ENCODE measurements at regions not wholly inside any gene's neighbourhood (a gene's known extent, or its start where the extent isn't known, plus 50 kb on each side); places are given as distances from the start of the nearest gene placed in this dataset.

- no peaks in the 10 kb centered on the region for H3K9me3 ChIP-seq (ENCODE audit: control insufficient read depth, insufficient read depth, low read depth, low read length)
- ATAC-seq (no peak), DNase-seq (ENCODE audit: low read depth, low spot score) (no peak)
- intact Hi-C loops (cut with micrococcal nuclease; ENCODE audit: unreplicated experiment), result no loop called here
- H3K27ac ChIP-seq (ENCODE audit: low read length), result no peak overlapping the region
- ChIA-PET POLR2A (no interaction called here), CTCF (no interaction called here)
- no peaks in the 10 kb centered on the region for H3K36me3 ChIP-seq (ENCODE audit: control insufficient read depth, insufficient read depth, low read length)
- in situ Hi-C loops (cut with HindIII; ENCODE audit: low pct_unique_long_range_greater_than_20kb, low sequenced_read_pairs), result no loop called here
- BruUV-seq (replicated peaks), result no TSS peak
- no peak overlapping the region for H3K4me3 ChIP-seq (ENCODE audit: low read depth in 2 of 2, low read length in 2 of 2)
- no peaks in the 10 kb centered on the region for H3K4me1 ChIP-seq (ENCODE audit: control insufficient read depth, insufficient read depth, low read length)
- TF ChIP-seq SIN3A (IDR thresholded peaks at IDR 0.05; ENCODE audit: borderline replicate concordance, insufficient read depth, low read depth, low read length), result no peak
- TF ChIP-seq POLR2AphosphoS5 (IDR thresholded peaks at IDR 0.05; ENCODE audit: low read depth, low read length), result no peak
- H3K27me3 ChIP-seq (ENCODE audit: control insufficient read depth, insufficient read depth, low read length), result no peaks in the 10 kb centered on the region; the same call in 1 of the 2 replicates
Observed at GRCh38 chr12:92560713-92561542, 141.9 kb upstream of the PLEKHG7 start.

GRCh38 chr12:92558806-92559205 is 144.0 kb upstream of the PLEKHG7 start:
- no peak for ATAC-seq
- no peak for TF ChIP-seq TCF7L2 (IDR thresholded peaks at IDR 0.05; ENCODE audit: low read depth, low read length)
- TF ChIP-seq SIN3A (IDR thresholded peaks at IDR 0.05; ENCODE audit: borderline replicate concordance, insufficient read depth, low read depth, low read length), result no peak
- TF ChIP-seq, protein P1, sequence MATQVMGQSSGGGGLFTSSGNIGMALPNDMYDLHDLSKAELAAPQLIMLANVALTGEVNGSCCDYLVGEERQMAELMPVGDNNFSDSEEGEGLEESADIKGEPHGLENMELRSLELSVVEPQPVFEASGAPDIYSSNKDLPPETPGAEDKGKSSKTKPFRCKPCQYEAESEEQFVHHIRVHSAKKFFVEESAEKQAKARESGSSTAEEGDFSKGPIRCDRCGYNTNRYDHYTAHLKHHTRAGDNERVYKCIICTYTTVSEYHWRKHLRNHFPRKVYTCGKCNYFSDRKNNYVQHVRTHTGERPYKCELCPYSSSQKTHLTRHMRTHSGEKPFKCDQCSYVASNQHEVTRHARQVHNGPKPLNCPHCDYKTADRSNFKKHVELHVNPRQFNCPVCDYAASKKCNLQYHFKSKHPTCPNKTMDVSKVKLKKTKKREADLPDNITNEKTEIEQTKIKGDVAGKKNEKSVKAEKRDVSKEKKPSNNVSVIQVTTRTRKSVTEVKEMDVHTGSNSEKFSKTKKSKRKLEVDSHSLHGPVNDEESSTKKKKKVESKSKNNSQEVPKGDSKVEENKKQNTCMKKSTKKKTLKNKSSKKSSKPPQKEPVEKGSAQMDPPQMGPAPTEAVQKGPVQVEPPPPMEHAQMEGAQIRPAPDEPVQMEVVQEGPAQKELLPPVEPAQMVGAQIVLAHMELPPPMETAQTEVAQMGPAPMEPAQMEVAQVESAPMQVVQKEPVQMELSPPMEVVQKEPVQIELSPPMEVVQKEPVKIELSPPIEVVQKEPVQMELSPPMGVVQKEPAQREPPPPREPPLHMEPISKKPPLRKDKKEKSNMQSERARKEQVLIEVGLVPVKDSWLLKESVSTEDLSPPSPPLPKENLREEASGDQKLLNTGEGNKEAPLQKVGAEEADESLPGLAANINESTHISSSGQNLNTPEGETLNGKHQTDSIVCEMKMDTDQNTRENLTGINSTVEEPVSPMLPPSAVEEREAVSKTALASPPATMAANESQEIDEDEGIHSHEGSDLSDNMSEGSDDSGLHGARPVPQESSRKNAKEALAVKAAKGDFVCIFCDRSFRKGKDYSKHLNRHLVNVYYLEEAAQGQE (IDR thresholded peaks at IDR 0.05; ENCODE audit: insufficient read depth in 1 of 2, low read depth in 2 of 2, low read length in 1 of 2), result no peak
- TF ChIP-seq, protein P2, sequence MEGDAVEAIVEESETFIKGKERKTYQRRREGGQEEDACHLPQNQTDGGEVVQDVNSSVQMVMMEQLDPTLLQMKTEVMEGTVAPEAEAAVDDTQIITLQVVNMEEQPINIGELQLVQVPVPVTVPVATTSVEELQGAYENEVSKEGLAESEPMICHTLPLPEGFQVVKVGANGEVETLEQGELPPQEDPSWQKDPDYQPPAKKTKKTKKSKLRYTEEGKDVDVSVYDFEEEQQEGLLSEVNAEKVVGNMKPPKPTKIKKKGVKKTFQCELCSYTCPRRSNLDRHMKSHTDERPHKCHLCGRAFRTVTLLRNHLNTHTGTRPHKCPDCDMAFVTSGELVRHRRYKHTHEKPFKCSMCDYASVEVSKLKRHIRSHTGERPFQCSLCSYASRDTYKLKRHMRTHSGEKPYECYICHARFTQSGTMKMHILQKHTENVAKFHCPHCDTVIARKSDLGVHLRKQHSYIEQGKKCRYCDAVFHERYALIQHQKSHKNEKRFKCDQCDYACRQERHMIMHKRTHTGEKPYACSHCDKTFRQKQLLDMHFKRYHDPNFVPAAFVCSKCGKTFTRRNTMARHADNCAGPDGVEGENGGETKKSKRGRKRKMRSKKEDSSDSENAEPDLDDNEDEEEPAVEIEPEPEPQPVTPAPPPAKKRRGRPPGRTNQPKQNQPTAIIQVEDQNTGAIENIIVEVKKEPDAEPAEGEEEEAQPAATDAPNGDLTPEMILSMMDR (IDR thresholded peaks at IDR 0.05), result no peak
- TF ChIP-seq POLR2AphosphoS5 (IDR thresholded peaks at IDR 0.05; ENCODE audit: low read depth, low read length), result no peak
- no peaks in the 10 kb centered on the region for H3K4me1 ChIP-seq (ENCODE audit: control insufficient read depth, insufficient read depth, low read length)
- no peaks in the 10 kb centered on the region; the same call in 1 of the 2 replicates for H3K27me3 ChIP-seq (ENCODE audit: control insufficient read depth, insufficient read depth, low read length)
- ChIA-PET POLR2A (no interaction called here), CTCF (no interaction called here)
- intact Hi-C loops (cut with micrococcal nuclease; ENCODE audit: unreplicated experiment) (no loop called here), in situ Hi-C loops (cut with HindIII; ENCODE audit: low pct_unique_long_range_greater_than_20kb, low sequenced_read_pairs) (no loop called here)
- H3K9me3 ChIP-seq (ENCODE audit: control insufficient read depth, insufficient read depth, low read depth, low read length), result no peaks in the 10 kb centered on the region
- no peaks in the 10 kb centered on the region for H3K36me3 ChIP-seq (ENCODE audit: control insufficient read depth, insufficient read depth, low read length)
- H3K4me3 ChIP-seq (ENCODE audit: low read depth in 2 of 2, low read length in 2 of 2), result no peak overlapping the region
- H3K27ac ChIP-seq (ENCODE audit: low read length), result no peak overlapping the region
- no TSS peak for BruUV-seq (replicated peaks)
- DNase-seq (ENCODE audit: low read depth, low spot score), result no peak

DNA sequence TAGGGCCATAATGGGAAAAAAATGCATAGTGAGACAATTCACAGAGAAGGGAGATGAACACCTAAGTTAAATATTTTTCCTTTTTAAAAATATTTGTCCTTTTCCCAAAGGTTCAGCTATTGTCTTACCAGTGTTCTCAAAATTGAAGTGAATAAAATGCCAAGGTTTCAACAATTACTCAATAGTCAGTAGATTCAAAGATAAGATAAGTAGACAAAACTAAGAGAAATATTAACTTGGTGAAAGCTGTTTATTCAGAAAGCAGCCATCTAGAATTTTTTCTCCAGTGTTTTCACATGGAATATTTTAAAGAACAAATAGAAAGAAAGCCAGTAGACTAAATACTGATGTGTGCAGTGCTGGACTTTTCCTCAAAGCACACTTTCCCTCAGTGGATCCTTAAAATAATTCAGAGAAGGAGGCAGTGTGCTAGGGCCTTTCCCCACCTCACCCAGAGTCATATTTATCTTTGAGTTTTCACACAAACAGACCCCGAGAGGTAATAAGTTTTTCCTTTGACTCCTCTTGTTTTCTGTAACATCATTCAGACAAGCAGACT is 144.5 kb upstream of the PLEKHG7 start:
- BruUV-seq (replicated peaks), result no TSS peak
- no peak overlapping the region for H3K27ac ChIP-seq (ENCODE audit: low read length)
- in situ Hi-C loops (cut with HindIII; ENCODE audit: low pct_unique_long_range_greater_than_20kb, low sequenced_read_pairs) (no loop called here), intact Hi-C loops (cut with micrococcal nuclease; ENCODE audit: unreplicated experiment) (no loop called here)
- no peaks in the 10 kb centered on the region for H3K9me3 ChIP-seq (ENCODE audit: control insufficient read depth, insufficient read depth, low read depth, low read length)
- DNase-seq (ENCODE audit: low read depth, low spot score) (no peak), ATAC-seq (no peak)
- H3K4me1 ChIP-seq (ENCODE audit: control insufficient read depth, insufficient read depth, low read length), result no peaks in the 10 kb centered on the region
- TF ChIP-seq, protein P1 (IDR thresholded peaks at IDR 0.05; ENCODE audit: insufficient read depth in 1 of 2, low read depth in 2 of 2, low read length in 1 of 2), result no peak
- TF ChIP-seq POLR2AphosphoS5 (IDR thresholded peaks at IDR 0.05; ENCODE audit: low read depth, low read length), result no peak
- TF ChIP-seq, protein P2 (IDR thresholded peaks at IDR 0.05), result no peak
- no peak for TF ChIP-seq SIN3A (IDR thresholded peaks at IDR 0.05; ENCODE audit: borderline replicate concordance, insufficient read depth, low read depth, low read length)
- no peak for TF ChIP-seq TCF7L2 (IDR thresholded peaks at IDR 0.05; ENCODE audit: low read depth, low read length)
- no peak overlapping the region for H3K4me3 ChIP-seq (ENCODE audit: low read depth in 2 of 2, low read length in 2 of 2)
- no peaks in the 10 kb centered on the region for H3K36me3 ChIP-seq (ENCODE audit: control insufficient read depth, insufficient read depth, low read length)
- ChIA-PET POLR2A (no interaction called here), CTCF (no interaction called here)
- no peaks in the 10 kb centered on the region; the same call in 1 of the 2 replicates for H3K27me3 ChIP-seq (ENCODE audit: control insufficient read depth, insufficient read depth, low read length)
